GM19035 (cell line): ENCODE measurements at regions not wholly inside any gene's neighbourhood (a gene's known extent, or its start where the extent isn't known, plus 50 kb on each side); places are given as distances from the start of the nearest gene placed in this dataset.
"Not testable (repeated sequence)": the region's sequence is repeated elsewhere in the genome, so short reads cannot be mapped to it uniquely, and the experiment has no call there.

ENCODE experiments used
- ATAC-seq: cut with Tn5 transposase; IDR thresholded peaks from one replicate; pipeline ENCODE4 v1.9.1; 2021; ENCODE audit not compliant: unreplicated experiment

- ATAC-seq = no peak
Observed at GRCh38 chr20:4318891-4319290, 69.8 kb upstream of the ADRA1D start.

GRCh38 chr20:4310616-4311015 lies 61.5 kb upstream of the ADRA1D start:
- ATAC-seq = not testable (repeated sequence)

DNA sequence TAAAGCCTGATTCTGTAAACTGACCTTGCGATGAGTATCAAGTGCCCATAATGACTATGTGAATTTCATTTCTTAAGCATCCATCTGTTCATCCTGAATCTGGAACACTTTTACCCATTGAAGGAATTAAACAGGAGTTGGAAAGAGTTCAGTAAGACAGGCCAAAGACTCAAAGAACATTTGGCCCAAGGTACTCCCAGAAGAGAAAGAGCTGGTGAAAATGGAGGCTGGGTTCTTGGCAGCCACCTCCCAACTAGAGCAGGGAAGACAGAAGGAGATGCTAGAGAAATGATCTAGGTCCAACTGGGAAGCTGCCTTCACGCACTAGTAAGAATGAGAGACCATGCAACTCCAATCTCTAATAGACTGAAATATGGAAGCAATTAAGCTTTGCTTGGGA lies 57.1 kb upstream of the ADRA1D start:
- ATAC-seq = no peak

GRCh38 chr20:4305091-4305490 lies 56.0 kb upstream of the ADRA1D start:
- no peak for ATAC-seq

GRCh38 chr20:4304601-4305000 lies 55.5 kb upstream of the ADRA1D start:
- no peak for ATAC-seq

DNA sequence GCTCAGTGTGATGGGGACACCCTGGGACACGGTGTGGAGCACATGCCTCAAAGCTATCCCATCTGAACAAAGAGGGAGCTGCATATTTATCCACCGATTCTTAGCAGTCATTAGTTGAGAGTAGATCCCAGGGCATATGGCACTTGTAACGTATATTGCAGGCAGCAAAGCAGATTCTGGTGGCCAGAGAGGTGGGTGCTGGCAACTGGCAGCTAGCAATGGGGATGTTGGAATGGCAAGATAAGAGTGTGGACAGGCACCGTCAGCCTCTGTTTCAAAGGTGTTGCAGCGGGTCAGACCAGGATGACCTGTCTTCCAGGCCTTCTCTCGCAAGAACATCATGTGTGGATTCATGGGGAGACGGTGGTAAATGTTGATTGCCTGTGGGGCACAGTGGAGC lies 54.0 kb upstream of the ADRA1D start:
- ATAC-seq = no peak

DNA sequence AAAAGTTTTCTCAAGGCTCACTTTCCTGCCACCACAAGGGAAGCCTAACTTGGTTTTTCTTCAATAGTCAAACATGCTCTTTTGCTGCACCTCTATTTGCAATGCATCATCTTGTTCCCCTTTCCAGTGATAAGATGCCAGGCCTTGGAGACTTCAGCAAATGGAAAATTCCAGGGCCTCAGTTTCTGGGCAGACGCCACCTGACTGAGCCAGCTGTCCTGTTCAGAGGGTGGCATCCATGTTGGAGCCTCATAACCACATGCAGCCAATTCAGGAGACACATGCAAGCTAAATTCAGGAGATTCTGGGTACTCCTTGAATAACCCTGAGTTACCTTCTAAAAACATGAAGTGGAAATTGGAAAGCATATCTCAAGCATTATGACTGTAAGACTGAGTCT lies 51.8 kb upstream of the ADRA1D start:
- no peak for ATAC-seq

DNA sequence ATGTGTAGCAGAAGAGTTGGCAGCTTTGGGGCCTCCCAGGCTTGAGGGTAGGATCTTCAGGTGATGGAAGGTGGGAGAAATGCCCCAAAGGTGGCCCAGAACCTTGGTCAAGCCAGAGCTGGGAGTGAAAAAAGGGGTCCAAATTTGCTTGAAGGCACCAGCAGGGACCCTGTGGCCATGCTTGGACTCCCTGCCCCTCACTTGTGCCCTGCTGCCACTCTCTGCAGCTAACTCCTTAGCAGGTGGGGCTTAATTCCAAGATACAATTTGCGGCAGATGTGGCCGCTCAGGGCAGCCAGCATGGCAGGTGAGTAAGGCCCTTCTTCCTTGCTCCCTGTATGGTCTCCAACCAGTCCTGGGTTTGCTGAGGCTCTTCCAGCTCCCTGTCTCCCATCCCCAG lies 51.3 kb upstream of the ADRA1D start:
- ATAC-seq = no peak

GRCh38 chr20:4299773-4300172 lies 50.7 kb upstream of the ADRA1D start:
- no peak for ATAC-seq

GRCh38 chr20:4299216-4299615 lies 50.1 kb upstream of the ADRA1D start:
- no peak for ATAC-seq
